ENCODE measurements at regions not wholly inside any gene's neighbourhood (a gene's known extent, or its start where the extent isn't known, plus 50 kb on each side); places are given as distances from the start of the nearest gene placed in this dataset.

DNA sequence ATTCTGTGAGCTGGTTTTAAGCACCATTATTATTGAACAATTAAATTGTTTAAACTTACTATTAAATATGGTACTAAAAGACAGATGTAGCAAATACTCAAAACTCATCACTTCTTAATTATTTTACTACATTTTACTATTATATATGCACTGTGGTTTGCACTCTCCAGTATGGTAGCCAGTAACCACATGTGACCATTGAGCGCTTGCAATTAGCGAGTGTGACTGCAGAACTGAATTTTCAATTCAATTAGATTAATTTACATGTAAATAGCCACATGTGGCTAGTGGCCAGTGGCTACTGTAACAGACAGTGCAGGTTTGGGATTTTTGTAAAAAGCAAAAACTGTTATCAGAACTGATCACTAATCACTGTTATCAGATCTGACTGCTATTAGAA is 208.2 kb upstream of the SOX21 start:
- TF ChIP-seq GATA2 (IDR thresholded peaks at IDR 0.05; ENCODE audit: low read depth, low read length): no peak
- no peak for TF ChIP-seq GATA3 (IDR thresholded peaks at IDR 0.05; ENCODE audit: low read depth, low read length)
